Activated CD4-positive, CD25-positive, alpha-beta regulatory T cell treated with anti-CD3 and anti-CD28 coated beads, Interleukin-2, amount 50 U/mL, for 72 hours (primary cell): ENCODE measurements at regions not wholly inside any gene's neighbourhood (a gene's known extent, or its start where the extent isn't known, plus 50 kb on each side); places are given as distances from the start of the nearest gene placed in this dataset.
"Not testable (repeated sequence)": the region's sequence is repeated elsewhere in the genome, so short reads cannot be mapped to it uniquely, and the experiment has no call there.

ENCODE experiments used
- DNase-seq: peaks from one replicate; pipeline ENCODE4 v3.0.0; 2021

DNA sequence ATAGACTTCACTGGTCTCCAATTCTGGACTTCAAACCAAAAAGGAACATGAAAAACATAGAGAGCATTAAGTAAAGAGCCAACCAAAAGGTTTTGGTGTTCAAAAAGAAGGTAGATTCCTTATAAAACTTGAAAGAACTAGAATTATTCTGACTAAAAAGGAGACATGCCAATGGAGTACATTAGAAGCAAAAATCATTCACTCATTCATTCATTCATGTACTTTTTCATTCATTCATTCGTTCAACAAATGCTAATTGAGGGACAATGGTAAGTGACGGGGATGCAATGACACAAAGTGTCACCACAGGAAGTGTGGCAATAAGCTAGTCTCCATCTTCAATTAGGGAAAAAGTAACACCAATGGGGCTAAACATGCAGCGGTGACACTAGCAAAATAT, 181.0 kb upstream of the ATP11B start:
- no peak for DNase-seq

DNA sequence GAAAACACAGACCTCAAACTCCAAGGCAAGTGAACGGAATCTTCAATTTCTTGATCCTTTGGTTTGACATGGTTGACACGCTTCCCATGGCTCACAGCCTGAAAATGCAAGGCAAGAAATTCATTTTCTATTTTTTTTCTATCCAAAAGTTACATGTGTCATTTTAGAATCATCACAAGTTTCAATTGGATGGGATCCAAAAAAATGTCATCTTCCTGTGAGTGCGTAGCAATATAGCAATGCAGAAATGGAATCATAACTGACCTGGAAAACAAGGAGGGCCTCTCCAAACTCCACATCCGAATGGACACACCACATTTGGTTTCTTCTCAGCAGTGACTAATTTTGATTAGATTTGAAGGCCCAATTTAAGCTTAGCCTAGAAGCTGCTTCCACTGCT, 175.8 kb upstream of the ATP11B start:
- no peak for DNase-seq

DNA sequence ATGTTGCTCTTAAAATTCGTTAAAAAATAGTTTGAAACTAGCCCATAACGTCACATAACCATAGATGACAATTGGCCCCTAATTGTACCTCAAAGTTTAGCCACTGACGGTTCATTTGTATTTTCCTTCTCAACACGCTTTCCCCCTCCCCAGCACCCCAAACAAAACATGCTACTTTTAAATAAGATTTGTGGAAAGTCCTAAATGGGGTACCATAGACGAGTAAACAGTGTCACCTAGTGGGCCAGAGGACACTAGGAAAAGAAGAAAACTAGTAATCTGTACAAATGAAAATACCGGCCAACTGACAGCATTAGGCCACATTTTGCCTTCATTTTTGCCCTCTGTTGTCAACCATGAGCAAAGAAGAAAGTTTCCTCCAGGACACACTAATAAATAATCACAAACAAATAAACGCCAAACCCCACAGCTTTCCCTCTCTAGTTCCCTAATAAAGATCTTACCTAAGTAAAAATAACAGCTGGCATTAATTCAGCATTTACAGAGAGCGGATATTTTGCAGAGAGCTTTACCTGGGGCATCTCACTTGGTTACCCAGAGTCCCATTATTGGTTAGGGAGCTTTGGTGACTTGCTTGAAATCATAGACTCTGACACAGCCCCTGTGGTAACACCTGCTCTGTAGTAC, 175.1 kb upstream of the ATP11B start:
- no peak for DNase-seq

DNA sequence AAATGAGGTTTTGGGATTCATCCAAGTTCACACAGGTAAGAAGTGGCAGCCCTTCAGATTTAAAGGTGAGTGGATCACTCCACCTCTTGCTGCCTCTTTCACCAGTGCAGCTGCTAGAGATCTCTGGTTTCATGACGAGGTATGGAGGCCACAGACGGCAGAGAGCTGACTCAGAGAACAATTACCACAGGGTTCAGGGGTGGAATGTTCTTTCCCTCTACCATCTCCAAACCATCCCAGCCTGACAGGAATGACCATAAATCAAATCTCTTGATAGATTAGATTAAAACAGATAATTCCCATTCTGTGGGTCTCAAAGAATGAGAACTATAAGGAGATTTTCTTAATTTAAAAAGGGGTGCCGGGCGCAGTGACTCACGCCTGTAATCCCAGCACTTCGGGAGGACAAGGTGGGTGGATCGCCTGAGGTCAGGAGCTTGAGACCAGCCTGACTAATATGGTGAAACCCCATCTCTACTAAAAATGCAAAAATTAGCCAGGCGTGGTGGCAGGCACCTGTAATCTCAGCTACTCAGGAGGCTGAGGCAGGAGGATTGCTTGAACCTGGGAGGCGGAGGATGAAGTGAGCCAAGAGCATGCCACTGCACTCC, 174.2 kb upstream of the ATP11B start:
- DNase-seq = no peak

DNA sequence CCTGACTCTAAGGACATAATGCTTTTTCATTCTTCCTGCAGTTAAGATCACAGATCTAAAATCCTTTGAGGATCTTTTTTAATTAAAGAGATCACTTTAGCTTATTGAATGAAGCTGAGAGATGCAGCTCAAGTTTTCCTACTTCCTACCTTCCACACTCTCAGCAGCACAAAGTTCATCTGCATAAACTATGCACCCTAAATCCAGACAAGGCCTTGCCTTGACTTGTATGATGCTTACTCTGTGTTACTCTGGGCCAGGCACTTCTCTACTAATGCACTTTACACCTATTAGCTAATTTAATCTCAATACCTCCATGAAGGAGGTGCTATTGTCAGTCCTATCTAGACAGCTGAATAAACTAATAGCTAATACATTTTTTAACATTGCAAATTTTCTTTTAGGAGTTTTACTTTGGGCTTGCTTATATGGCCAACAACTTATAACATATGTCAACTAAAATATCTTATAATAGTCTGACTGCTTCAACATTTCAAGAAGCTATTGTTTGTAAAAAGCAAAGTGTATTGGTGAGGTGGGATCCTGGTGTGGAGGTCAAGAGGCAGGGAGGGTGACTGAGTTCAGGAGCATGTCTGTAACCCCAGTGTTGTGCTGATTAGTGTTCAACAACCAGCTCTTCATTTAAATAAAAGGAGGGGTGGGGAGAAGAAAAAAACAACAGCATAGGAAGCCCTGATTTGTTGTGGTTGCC, 172.4 kb upstream of the ATP11B start:
- DNase-seq = no peak

DNA sequence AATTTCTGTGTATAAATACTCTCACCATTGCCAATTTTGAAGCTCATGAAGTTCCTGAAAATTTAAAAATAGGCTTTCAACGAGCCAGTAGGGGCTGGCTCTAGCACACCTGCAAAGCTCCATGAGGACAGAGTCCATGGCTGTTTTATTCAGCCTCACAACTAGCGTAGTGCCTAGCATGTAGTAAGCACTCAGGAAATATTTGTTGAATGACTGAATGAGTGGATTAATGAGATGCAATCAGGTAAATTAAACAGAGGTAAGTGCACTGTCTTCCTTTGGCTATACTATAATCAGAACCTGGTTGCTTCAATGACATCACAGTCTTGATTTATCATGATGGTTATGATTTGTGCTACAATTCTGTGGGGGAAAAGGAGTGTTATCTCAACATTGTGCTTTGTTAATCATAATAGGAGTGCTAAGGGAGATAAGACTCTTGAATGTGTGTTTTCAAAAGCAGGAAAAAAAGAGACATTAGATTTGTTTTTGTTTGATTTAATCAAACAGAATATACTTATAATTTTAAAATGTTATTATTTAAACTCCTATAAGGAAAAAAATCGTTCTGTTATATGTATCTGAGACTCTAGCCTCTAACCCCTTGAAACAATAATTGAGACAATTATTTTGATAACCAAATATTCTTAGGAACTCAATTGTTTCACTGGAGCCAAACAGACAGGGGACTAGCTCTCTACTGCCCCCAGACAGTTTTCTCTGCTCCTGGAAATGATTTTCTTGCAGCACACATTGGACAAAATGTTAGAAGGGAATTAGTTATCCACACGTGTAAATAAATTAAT, 171.7 kb upstream of the ATP11B start:
- no peak for DNase-seq

DNA sequence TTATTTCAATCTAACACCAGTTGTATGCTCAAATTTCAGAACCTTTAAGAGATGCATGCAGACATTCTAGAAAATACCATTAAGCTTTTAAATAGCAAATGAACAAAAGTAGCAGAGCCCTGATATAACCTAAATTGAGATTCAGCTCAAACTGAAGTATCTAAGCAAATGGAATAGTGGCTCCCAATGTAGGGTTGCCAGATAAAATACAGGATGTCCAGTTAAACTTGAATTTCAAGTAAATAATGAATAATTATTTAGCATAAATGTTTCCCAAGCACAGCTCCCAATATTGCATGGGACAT, 171.1 kb upstream of the ATP11B start:
- DNase-seq = no peak

DNA sequence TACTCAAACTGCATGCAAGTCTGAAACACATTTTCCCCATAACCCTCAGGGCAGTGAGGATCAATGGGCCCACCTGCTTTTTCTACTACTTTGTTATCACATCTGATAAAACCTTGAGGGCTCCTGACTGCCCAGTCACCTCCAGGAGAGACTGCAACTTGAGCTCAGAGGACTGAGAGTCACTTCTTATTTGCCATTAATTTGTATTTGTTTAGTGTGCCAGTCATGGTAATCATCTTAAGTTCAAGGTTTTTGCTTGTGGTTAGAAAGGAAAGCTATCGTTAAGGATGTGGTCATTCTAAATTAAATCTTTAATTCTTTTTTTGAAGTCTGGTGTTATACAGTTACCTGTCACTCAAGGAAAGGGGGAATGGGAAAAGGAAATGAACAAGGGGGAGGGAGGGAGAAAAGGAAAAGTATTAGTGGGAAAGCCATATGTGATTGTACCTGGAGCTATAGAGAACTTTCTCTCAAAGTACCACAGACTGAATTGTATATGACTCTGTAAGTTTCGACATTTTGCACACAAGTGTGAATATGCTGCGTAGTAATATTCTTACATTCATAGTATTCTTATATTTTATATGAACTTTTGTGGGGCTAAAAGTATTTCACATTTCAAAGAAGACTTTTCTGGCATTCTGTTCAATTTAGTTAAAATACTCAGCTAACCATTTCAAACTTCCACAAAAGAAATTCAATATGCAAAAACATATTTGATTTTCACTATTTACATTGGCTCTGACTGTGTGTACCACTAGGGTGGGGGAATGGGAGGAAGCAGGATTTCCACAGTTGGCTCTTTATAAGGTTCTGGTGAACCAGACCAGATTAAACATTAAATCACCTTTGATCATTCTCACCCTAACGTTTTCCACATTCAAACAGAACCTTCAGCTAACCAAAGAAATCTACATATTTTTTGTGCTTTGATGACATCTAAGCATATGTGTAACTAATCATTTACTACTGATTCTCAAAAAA, 166.5 kb upstream of the ATP11B start:
- DNase-seq = no peak

DNA sequence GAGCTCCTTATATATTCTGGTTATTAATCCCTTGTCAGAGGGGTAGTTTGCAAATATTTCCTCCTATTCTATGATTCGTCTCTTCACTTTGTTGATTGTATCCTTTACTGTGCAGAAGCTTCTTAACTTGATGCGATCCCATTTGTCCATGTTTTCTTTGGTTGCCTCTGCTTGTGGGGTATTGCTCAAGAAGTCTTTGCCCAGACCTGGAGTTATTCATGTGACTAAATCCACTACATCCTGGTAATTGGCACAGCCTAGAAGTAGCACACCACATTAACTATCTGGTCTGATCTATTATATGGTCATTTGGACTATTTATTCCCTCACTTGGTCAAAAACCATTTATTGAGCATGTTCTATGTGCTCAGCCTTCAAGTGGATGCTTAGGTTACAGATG, 164.8 kb upstream of the ATP11B start:
- no peak for DNase-seq

DNA sequence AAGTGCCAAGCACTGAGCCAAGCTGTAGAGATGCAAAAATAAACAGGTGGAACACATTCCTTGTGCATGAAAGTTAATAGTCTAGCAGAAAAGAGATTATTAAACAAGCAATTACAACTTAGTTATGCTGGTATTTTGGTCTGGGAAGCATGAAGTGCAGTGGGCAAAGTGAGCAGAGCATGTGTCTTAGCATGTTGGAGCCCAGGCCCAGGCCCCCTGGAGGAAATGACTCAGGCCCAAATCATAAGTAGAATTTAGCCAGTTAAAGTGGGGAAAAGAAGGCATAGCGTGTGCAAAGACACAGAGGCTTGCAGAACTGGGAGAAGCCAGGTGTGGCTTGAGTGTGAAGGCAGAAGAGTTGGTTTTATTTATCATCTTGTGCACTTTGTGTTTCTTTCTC, 163.8 kb upstream of the ATP11B start:
- no peak for DNase-seq

DNA sequence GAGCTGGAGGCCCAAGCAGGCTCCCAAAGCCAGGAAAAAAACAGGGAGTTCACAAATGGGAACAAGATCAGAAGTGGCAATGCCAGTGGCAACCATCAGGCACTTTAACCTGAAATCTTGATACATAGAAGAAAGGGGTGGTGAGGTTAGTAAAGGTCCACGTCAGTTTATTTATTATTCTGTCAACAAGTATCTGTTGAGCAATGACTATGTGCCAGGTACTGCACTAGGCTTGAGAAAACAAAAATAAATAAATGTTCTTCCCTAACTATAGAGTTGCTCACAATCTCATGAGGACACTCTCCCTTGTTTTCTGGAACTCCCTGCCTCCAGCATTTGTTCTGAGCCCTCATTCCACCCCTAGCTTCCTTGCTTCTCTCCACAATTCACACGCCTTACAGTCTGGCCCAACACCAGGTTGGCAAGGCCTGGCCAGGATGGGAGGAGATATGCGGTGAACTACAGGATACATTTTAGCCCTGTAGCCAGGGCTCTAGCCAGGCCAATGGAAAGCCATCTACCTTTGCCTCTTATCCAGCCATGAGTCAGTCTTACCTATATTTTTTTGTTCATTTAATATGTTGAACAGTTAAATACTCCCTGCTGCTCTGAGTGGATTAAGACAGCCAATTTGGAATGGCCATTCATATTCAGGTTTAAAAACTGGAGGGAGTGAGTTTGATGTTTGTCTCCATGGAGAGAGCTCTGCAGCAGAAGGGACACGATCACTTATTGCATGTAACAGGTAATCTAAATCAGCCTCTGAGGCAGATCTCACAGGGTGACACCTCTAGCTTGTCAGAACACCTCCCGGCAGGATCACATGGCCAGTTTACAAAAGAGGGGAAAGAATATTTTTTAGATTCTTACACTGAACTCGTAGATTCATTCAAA, 161.9 kb upstream of the ATP11B start:
- DNase-seq = no peak

DNA sequence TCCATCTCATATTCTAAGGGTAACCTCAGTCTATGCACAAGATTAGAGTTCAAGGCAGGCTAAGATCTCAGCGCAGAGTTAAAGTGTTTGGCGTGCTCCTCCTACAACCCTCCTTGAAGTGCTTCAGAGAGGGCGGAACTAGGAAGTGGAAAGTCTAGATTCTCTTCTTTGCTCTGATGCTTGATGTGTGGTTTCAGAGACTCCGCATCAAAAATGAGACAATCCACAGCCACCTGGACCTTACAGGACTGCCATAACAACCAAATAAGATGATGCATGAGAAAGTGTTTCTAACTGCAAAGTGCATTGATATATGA, 161.3 kb upstream of the ATP11B start:
- no peak for DNase-seq

DNA sequence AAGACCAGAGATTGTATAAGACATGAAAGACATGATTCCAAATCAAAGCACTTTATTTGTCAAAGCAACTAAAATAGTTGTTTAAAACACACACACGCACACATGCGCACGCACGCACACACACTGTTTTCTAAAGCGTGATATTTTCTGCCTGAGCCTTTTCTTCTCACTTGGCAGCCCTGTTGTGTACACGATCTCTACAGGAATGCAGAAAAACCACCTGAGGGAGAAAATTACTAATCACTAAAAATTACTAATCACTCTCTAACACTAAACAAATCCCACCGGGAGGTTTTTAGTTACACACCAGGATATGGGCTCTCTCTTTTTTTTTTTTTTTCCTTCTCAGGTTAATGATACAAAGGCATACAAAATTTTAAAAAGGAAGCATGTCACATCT, 160.1 kb upstream of the ATP11B start:
- no peak for DNase-seq

DNA sequence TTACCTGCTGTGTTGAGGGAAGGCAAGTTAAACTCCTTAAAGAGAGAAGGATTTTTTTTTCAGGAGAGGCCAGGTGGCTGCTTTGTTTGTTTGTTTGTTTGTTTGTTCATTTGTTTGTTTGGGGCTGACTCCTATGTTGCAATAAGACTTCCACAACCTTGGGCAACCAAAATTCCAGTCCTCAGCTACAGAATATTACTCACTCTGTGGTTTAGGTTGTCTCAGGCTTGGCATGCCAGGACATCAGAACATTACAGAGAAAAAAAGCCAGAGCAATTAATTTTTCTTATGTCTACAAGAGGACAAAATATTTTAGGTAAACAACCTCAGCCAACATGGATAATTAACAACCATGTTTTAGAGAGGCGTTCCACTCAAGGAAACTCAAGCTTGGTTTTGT, 156.7 kb upstream of the ATP11B start:
- no peak for DNase-seq

DNA sequence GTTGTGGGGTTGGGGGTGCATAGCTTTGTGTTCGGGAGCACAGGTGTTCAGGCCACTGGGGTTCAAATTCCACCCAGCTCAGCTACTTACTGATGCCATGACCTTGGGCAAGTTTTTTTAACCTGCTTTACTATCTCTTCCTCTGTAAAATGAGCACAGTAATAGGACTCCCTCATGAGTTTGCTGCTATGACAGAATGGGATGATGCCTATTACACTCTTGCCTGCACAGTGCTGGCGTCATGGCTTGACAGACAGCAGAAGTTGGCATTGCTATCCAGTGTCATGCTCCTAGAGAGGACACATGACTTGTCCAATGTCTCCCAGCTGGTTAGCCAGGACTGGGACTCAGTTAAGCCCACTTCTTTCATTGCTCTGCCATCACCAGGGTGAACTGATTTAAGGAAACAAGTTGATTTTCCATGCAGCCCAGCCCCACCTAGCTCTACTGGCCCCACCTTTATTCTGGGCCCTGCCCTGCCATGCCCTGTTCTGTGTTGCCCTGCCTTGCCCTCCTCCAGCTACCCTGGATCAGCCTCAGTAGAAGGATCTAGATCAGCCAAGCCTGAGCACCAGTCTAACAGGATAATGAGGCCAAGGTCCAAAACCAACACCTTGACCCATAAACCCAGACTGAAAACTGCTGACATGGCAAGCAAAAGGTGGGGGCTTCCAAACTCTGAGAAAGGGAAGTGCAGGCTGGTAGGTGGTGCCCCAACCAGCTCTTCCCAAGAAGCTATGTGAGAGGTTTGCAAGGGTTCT, 155.8 kb upstream of the ATP11B start:
- no peak for DNase-seq

DNA sequence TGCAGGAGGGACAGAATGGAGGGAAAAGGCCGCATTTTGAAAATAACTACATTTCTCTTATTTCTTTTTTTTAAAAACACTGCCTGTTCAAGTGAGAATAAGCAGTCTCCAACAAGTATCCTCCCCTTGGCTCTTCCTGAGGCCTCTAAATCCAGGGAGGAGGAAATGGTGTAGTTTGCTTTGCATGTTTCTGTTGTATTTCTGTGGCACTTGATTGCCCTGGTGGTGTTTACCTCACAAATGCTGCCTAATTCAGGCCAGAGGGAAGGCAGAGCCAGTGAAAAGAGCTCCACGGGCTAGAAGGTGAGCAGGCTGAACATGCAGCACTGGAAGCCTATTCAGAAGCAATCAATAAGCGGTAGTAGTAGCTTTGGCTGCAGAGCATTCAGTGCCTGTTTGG, 149.3 kb upstream of the ATP11B start:
- no peak for DNase-seq

DNA sequence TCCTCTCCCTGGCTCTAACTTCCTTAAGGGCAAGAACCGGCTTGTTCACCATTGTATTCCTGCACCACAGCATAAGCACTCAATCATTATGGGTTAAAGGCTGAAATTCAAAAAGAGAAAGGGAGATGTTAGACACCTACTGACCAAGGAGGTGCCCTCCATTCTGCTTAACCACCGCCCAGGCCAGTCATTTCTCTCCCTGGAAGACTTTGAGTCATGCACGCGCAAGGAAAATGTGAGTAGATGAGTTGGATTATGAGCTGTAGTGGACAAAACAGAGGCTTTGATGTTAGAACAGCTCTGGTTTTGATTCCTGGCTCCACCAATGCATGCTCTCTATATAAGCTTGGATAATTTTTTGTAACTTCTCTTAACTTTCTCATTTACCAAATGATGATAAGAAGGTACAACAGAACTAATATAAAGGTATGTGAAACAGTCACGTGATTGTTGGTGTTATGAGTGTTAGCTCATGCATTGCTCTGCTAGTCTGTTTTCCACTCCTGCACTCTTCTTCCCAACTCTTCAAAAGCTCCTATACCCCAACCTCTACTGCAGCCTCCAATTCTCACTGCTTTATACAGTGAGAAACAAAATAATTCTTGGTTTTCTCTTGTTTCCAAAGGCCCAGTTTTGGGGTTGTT, 148.4 kb upstream of the ATP11B start:
- no peak for DNase-seq

DNA sequence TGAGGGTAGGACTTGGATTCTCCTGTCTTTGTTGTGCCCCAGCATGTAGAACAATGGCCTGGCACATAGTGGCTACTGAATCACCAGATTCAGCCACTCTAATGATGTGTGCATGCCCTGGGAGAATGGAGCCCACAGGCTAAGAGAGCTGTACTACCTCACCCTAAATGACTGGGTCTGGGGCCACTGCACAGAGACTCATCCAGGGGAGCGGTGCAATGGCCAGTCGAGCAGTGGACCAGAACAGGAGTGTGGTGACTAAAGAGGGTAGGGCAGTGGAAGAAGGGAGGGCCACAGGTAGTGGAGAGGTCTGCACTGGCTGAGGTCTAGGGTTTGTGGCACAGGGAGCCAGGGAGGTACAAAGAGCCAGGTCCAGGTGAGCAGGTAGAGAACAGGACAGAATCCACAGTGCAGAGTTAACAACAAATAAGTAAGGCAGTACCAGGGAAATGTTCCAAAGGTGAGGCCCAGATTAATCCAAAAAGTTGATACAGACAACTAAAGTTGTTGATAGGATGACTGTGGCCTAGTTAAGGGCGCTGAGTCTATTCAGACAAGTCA, 142.7 kb upstream of the ATP11B start:
- DNase-seq = no peak

DNA sequence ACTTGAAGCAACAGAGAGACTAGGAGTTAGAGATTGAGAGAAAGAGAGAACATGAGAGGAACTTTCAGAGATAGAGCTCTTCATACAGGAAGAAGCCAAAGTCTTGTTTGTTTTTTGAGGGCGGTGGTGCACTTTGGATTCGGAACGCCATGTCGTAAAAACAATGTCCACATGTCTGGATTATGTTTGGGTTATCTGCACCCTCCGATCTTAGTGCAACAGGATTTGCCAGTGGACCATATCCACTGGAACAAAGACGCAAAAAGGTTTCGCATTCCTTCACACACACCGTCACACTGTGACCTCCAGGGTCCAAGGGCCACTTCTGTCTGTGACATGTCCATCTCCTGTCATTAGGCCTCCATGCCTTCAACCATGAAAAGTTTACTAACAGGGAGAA, 141.8 kb upstream of the ATP11B start:
- DNase-seq = no peak

DNA sequence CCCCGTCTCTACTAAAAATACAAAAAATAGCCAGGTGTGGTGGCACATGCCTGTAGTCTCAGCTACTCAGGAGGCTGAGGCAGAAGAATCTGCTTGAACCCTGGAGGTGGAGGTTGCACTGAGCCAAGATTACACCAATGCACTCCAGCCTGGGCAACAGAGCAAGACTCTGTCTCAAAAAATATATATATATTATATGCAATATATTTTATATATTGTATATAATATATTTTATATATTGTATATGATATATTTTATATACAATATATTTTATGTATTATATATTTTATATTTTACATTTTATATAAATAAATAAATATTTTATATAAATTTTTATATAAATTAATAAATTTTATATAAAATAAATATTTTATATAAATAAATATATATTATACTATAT, 140.2 kb upstream of the ATP11B start:
- not testable (repeated sequence) for DNase-seq
